Naive B cell (primary cell): ENCODE measurements at regions not wholly inside any gene's neighbourhood (a gene's known extent, or its start where the extent isn't known, plus 50 kb on each side); places are given as distances from the start of the nearest gene placed in this dataset.
A peak's percentile ranks its signal among the peaks of the same experiment; 100 is the strongest.
"Not testable (repeated sequence)": the region's sequence is repeated elsewhere in the genome, so short reads cannot be mapped to it uniquely, and the experiment has no call there.

Experiments used
- ATAC-seq, 2 donors: fragments of 150-1000 bp; cut with Tn5 transposase; 2 replicates each; pipeline ENCODE4 v1.10.0; 2021; ENCODE audit warnings: low read depth in 2 of 2, mild to moderate bottlenecking in 2 of 2, moderate library complexity in 2 of 2
- DNase-seq: peaks from one replicate; pipeline ENCODE4 v3.0.0; 2022
- H3K27ac Mint-ChIP-seq, 6 donors: one replicate each; pipeline ENCODE4 v1.8.0; 2020 to 2022; ENCODE audit warnings: mild to moderate bottlenecking in 6 of 6, mixed read lengths in 6 of 6, moderate library complexity in 5 of 6, inconsistent platforms in 2 of 6
- H3K27me3 Mint-ChIP-seq, 3 donors: one replicate each; pipeline ENCODE4 v1.8.0; 2021 to 2022; ENCODE audit warnings: mixed read lengths in 3 of 3, mild to moderate bottlenecking in 1 of 3
- H3K36me3 Mint-ChIP-seq, 2 donors: one replicate each; pipeline ENCODE4 v1.8.0; 2020 to 2022; ENCODE audit warnings: mixed read lengths in 2 of 2, inconsistent platforms in 1 of 2, mild to moderate bottlenecking in 1 of 2
- H3K4me1 Mint-ChIP-seq, 3 donors: one replicate each; pipeline ENCODE4 v1.8.0; 2020 to 2022; ENCODE audit warnings: mixed read lengths in 3 of 3, inconsistent platforms in 1 of 3, mild to moderate bottlenecking in 1 of 3, moderate library complexity in 1 of 3
- H3K4me3 Mint-ChIP-seq, 8 donors: one replicate each; pipeline ENCODE4 v1.8.0; 2020 to 2022; ENCODE audit warnings: mild to moderate bottlenecking in 8 of 8, mixed read lengths in 8 of 8, moderate library complexity in 8 of 8, inconsistent platforms in 2 of 8
- H3K9me3 Mint-ChIP-seq, 7 donors: one replicate each; pipeline ENCODE4 v1.8.0; 2020 to 2022; ENCODE audit warnings: mixed read lengths in 7 of 7, mild to moderate bottlenecking in 5 of 7, inconsistent platforms in 2 of 7, moderate library complexity in 1 of 7

- Mint-ChIP-seq H3K9me3 (peaks cover 0 to 6% (median 2%) of the 10 kb centered on the region in 7 donors), H3K27me3 (peaks cover 0 to 8% (median 0%) of the 10 kb centered on the region in 3 donors), H3K4me1 (no peaks in the 10 kb centered on the region), H3K4me3 (no peak overlapping the region), H3K27ac (no peak overlapping the region), H3K36me3 (no peaks in the 10 kb centered on the region)
- DNase-seq (no peak), ATAC-seq (no peak)
Measured at GRCh38 chr5:108560166-108560565, 178.3 kb upstream of the FBXL17 start.

- H3K9me3 Mint-ChIP-seq, H3K4me1 Mint-ChIP-seq, ATAC-seq, H3K36me3 Mint-ChIP-seq, H3K27ac Mint-ChIP-seq, DNase-seq, H3K4me3 Mint-ChIP-seq: not testable (repeated sequence)
- H3K27me3 Mint-ChIP-seq = peaks cover 0 to 13% (median 0%) of the 10 kb centered on the region in 3 donors
Measured at GRCh38 chr5:108558840-108559239, 176.9 kb upstream of the FBXL17 start.

- H3K36me3 Mint-ChIP-seq, H3K4me1 Mint-ChIP-seq, ATAC-seq, H3K27ac Mint-ChIP-seq, H3K4me3 Mint-ChIP-seq, H3K9me3 Mint-ChIP-seq, DNase-seq: not testable (repeated sequence)
- H3K27me3 Mint-ChIP-seq = peaks cover 0 to 13% (median 0%) of the 10 kb centered on the region in 3 donors
Measured at GRCh38 chr5:108558142-108558541, 176.2 kb upstream of the FBXL17 start.

GRCh38 chr5:108557686-108558085 is 175.8 kb upstream of the FBXL17 start:
- H3K4me1 Mint-ChIP-seq = no peaks in the 10 kb centered on the region
- no peak for ATAC-seq
- no peak for DNase-seq
- peaks cover 0 to 6% (median 3%) of the 10 kb centered on the region in 7 donors for H3K9me3 Mint-ChIP-seq
- H3K4me3 Mint-ChIP-seq = no peak overlapping the region
- no peak overlapping the region for H3K27ac Mint-ChIP-seq
- H3K36me3 Mint-ChIP-seq = no peaks in the 10 kb centered on the region
- peaks cover 0 to 13% (median 0%) of the 10 kb centered on the region in 3 donors for H3K27me3 Mint-ChIP-seq

GRCh38 chr5:108556441-108557145 is 174.7 kb upstream of the FBXL17 start:
- Mint-ChIP-seq H3K4me3 (no peak overlapping the region), H3K27ac (no peak overlapping the region), H3K9me3 (peaks cover 0 to 6% (median 3%) of the 10 kb centered on the region in 7 donors), H3K36me3 (no peaks in the 10 kb centered on the region), H3K27me3 (peaks cover 0 to 13% (median 0%) of the 10 kb centered on the region in 3 donors), H3K4me1 (no peaks in the 10 kb centered on the region)
- DNase-seq = no peak
- no peak for ATAC-seq

GRCh38 chr5:108548684-108549596 is 167.0 kb upstream of the FBXL17 start:
- DNase-seq (no peak), ATAC-seq (no peak)
- Mint-ChIP-seq H3K27me3 (peaks cover 6 to 20% (median 9%) of the 10 kb centered on the region in 3 donors), H3K27ac (no peak overlapping the region), H3K36me3 (no peaks in the 10 kb centered on the region), H3K4me1 (no peaks in the 10 kb centered on the region), H3K9me3 (peaks cover 0 to 1% (median 0%) of the 10 kb centered on the region in 7 donors), H3K4me3 (peak overlapping the region in 1 of 8 donors; percentile 27)

- peaks cover 6 to 20% (median 9%) of the 10 kb centered on the region in 3 donors for H3K27me3 Mint-ChIP-seq
- no peak overlapping the region for H3K4me3 Mint-ChIP-seq
- H3K9me3 Mint-ChIP-seq = no peaks in the 10 kb centered on the region
- no peak for ATAC-seq
- no peaks in the 10 kb centered on the region for H3K36me3 Mint-ChIP-seq
- DNase-seq = no peak
- H3K4me1 Mint-ChIP-seq = no peaks in the 10 kb centered on the region
- no peak overlapping the region for H3K27ac Mint-ChIP-seq
Measured at GRCh38 chr5:108546939-108547338, 165.0 kb upstream of the FBXL17 start.

- DNase-seq (no peak), ATAC-seq (no peak)
- Mint-ChIP-seq H3K9me3 (peaks cover 0 to 2% (median 0%) of the 10 kb centered on the region in 7 donors), H3K4me1 (no peaks in the 10 kb centered on the region), H3K27me3 (peaks cover 6 to 20% (median 13%) of the 10 kb centered on the region in 3 donors), H3K27ac (peak overlapping the region in 1 of 6 donors; percentile 24), H3K36me3 (no peaks in the 10 kb centered on the region), H3K4me3 (no peak overlapping the region)
Measured at GRCh38 chr5:108545301-108545700, 163.4 kb upstream of the FBXL17 start.

GRCh38 chr5:108543486-108543885 is 161.6 kb upstream of the FBXL17 start:
- no peaks in the 10 kb centered on the region for H3K36me3 Mint-ChIP-seq
- no peak overlapping the region for H3K27ac Mint-ChIP-seq
- DNase-seq (no peak), ATAC-seq (no peak)
- H3K9me3 Mint-ChIP-seq = peaks cover 0 to 3% (median 0%) of the 10 kb centered on the region in 7 donors
- H3K27me3 Mint-ChIP-seq = peaks cover 11 to 16% (median 14%) of the 10 kb centered on the region in 3 donors
- no peaks in the 10 kb centered on the region for H3K4me1 Mint-ChIP-seq
- no peak overlapping the region for H3K4me3 Mint-ChIP-seq

- Mint-ChIP-seq H3K27ac (no peak overlapping the region), H3K4me3 (no peak overlapping the region), H3K27me3 (peaks cover 5 to 20% (median 12%) of the 10 kb centered on the region in 3 donors), H3K4me1 (no peaks in the 10 kb centered on the region), H3K9me3 (peaks cover 0 to 3% (median 0%) of the 10 kb centered on the region in 7 donors), H3K36me3 (no peaks in the 10 kb centered on the region)
- ATAC-seq (no peak), DNase-seq (no peak)
Measured at GRCh38 chr5:108541836-108542235, 159.9 kb upstream of the FBXL17 start.

- H3K4me3 Mint-ChIP-seq = no peak overlapping the region
- H3K9me3 Mint-ChIP-seq = peaks cover 0 to 3% (median 0%) of the 10 kb centered on the region in 7 donors
- no peaks in the 10 kb centered on the region for H3K36me3 Mint-ChIP-seq
- no peak for ATAC-seq
- H3K27me3 Mint-ChIP-seq = peaks cover 0 to 25% (median 20%) of the 10 kb centered on the region in 3 donors
- no peak for DNase-seq
- H3K27ac Mint-ChIP-seq = no peak overlapping the region
- no peaks in the 10 kb centered on the region for H3K4me1 Mint-ChIP-seq
Measured at GRCh38 chr5:108536321-108536720, 154.4 kb upstream of the FBXL17 start.

- not testable (repeated sequence) for H3K4me1 Mint-ChIP-seq
Measured at GRCh38 chr5:108532129-108532445, 150.2 kb upstream of the FBXL17 start.

GRCh38 chr5:108531367-108532128 is 149.7 kb upstream of the FBXL17 start:
- Mint-ChIP-seq H3K4me1 (no peaks in the 10 kb centered on the region), H3K9me3 (peaks cover 1 to 12% (median 7%) of the 10 kb centered on the region in 7 donors), H3K36me3 (peaks cover 1 to 3% of the 10 kb centered on the region in 2 donors), H3K27ac (no peak overlapping the region), H3K27me3 (peaks cover 0 to 24% (median 7%) of the 10 kb centered on the region in 3 donors), H3K4me3 (no peak overlapping the region)
- DNase-seq = no peak
- no peak for ATAC-seq

More at GRCh38 chr5:108532129-108532445, 150.2 kb upstream of the FBXL17 start:
- not testable (repeated sequence) for DNase-seq, H3K36me3 Mint-ChIP-seq, H3K4me3 Mint-ChIP-seq, H3K27ac Mint-ChIP-seq, H3K9me3 Mint-ChIP-seq, ATAC-seq
- H3K27me3 Mint-ChIP-seq = peaks cover 0 to 24% (median 7%) of the 10 kb centered on the region in 3 donors
